DMS153 treated with DMSO at 0.1 percent for 48 hours (cell line): ENCODE measurements at regions not wholly inside any gene's neighbourhood (a gene's known extent, or its start where the extent isn't known, plus 50 kb on each side); places are given as distances from the start of the nearest gene placed in this dataset.

Experiments used
- DNase-seq: peaks from one replicate; lab custom pipeline; 2025; ENCODE audit not compliant: unreplicated experiment; lab: John Stamatoyannopoulos, UW

DNA sequence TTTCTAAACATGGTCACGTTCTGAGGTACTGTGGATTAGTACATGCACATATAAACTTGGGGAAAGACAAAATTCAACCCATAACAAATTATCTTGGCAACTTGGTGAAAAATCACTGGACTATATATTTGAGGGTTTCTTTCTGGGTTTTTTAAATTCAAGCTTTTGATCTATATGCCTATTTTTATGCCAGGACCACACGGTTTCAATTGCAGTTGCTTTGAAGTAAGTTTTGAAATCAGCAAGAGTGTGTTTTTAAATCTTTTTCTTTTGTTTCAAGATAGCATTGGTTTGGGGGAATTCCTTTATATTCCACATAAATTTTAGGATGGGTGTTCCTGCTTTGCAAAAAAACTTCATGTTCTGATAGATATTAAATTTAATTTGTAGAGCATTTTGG is 406.4 kb upstream of the VWC2 start:
- no peak for DNase-seq

DNA sequence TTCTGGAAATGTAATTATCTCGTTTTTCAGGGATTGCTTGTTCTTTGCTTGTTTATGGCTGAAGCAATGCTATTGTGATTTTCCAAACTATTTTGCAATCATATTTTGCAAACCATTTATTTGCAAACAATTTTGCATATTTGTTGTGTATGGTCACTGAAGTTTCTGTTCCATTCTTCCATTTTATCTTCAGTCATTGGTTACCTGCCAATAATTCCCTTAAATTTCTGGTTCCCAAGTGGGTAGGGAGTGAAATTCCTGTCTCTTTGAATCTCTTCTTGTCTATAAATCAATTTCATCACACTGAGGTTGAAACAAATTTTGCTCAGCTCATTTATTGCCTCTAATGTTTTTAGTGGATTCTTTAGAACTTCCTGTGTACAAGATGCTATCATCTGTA is 401.7 kb upstream of the VWC2 start:
- DNase-seq: no peak

DNA sequence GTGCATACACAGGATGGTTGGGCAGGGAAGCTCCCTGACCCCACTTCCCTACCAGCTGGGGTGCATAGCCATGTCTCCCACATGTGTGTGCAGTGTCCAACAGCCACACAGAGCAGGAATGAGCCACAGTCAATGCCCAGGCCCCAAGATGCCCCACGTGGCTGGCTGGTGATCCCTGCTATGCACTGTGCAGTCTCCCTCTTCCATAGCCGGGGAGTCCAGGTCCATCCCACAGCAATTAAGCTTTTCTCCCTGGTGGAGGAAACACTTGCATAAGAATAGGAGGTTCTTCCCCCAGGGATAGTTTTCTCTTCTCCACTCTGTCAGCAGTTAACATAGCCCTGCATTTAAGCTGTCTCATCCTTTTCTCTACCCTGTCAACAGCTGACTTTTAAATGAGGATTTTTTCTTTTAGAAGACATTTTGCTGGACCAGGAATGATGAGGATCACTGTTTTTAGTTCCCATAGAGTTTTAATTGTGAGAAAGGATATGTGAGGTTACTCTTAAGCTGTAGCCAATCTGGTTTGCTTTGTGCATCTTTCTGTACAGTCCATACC is 396.5 kb upstream of the VWC2 start:
- no peak for DNase-seq

DNA sequence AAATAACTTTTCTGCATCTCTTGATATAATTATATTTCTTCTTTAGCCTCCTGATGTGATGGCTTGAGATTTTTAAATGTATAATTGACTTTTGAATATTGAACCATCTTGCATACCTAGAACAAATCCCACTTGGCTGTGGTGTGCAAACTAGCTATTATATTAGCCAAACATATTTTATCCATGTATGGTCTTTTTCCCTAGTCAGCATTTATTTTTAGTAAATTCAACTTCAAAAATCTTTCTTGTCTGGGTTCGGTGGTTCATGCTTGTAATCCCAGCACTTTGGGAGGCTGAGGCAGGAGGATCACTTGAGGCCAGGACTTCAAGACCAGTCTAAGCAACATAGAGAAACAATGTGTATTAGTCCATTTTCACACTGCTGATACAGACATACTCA is 386.6 kb upstream of the VWC2 start:
- DNase-seq: no peak

DNA sequence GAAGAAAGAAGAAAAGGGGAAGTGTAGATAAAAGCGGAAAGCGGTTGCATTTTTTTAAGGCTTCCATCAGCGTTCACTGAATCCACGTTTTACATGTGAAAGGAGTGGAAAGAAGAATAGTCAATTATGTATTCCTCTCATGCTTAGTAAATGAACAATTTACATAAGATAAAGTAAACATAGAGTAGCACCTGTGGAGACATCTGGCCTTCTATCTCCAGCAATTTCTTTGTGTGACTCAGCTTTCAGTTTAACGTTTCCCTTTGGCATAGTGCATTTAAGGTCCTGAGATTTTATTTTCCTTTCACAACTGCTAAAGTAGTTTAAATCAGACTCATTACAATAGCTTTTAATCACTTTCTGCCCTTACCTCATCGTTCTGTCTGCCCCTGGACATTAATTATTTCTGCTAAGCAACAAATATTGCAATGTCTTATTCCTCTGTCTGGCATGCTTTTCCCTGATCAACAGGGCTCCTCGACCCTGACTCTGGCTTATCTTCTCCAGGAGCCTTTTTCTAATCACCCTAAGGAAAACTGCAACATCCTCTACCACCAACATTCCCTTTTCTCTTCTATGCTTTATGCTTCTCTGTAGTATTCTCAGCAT is 383.5 kb upstream of the VWC2 start:
- DNase-seq: no peak

DNA sequence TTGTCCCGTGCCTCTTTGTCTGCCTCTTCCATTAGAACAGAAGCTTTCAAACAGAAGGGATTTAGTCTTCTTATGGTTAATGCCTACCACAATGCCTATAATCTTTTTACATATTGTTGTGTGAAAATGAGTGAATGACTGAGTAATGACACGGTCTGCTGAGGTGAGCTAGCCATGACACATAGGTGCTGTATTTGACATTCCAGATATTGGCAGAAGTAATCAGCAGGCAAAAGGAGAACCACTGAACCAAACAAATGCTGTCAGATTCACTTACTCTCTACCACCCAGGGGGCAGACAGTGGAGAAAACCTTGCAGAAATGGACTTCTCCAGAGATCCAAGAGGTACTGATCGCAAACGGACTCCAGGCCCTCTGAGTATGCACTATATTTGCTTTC is 377.2 kb upstream of the VWC2 start:
- DNase-seq: no peak

DNA sequence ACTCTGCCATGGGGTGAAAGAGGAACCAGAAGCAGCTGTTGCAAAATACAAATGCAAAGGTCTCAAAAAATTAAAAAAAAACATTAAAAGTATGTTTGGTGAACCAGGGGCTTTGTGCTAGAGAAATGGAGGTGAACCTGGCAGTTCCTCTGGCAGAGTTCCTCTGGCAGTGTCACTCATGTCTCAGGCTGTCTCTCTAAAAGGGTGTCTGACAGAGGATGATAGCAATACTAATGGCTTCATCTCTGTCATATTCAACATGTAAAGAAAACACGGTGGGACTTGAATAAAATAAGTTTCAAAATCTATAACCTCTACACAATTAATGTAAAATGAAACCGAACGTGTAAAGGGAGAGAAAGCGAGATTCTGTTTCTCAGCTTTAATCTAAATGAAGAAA is 375.7 kb upstream of the VWC2 start:
- no peak for DNase-seq

DNA sequence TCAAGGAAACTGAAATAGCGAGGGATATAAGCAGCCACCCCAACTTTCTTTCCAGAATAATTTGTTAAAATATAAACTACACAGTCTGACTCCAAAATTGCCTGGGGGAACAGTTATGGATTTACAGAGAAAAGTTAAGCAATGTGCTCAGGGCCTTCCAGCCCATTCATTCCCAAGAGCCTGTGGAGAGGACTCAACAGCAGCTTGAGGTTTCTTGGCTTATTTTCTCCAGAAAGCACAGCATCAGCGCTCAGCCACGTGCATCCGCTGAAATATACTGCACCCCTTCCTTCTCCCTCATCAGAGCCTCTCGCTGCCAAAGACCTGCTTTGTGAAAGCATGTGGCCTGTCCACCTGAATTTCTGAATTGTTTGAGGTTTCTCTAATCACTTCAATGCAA is 375.2 kb upstream of the VWC2 start:
- no peak for DNase-seq

DNA sequence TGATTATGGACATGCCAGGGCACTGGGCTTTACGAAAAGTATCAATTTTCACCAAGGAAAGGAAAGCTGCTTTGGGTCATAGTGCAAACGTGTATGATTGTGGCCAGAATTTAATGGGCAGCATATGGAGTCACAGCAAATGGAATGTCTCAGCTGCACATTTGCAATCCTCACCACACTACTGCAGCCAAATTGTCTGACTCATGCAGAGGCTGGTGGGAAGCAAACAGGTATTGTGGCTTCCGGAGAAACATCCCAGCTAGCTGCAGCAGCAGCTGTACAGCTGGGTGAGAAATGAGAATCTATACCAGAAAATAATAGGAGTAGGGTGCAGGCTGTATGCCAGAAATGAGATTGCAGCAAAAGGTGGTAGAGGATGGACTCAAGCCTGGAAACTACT is 374.7 kb upstream of the VWC2 start:
- DNase-seq: no peak

DNA sequence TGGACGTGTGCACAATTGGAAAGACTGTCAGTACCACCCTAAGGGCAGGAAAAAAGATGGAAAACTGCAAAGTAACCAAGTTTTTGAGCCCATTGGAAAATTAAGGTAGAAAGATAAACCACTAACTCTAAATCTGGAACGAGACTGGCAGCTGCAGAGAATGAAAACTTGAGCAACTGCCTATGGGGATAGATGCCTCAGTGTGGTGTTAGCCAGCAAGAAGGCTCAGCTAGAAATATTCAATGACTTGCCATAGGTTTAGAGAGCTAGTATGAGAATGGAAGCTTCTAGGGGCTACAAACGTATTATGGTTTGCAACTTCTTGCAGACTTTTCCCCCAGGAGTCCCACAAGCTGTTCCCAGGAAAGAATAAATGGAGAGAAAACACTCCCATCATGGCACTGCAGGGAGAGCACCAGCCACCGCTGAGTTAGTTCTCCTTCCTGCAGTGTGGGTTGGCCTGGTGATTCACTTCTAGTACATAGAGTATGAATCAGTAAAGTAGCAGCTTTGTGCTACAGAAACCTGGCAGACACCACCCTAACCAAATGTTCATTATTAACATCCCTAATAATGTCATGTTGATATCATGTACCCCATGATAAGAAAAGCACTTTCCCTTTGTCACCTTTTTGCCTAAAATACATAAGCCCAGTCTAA is 372.4 kb upstream of the VWC2 start:
- no peak for DNase-seq

DNA sequence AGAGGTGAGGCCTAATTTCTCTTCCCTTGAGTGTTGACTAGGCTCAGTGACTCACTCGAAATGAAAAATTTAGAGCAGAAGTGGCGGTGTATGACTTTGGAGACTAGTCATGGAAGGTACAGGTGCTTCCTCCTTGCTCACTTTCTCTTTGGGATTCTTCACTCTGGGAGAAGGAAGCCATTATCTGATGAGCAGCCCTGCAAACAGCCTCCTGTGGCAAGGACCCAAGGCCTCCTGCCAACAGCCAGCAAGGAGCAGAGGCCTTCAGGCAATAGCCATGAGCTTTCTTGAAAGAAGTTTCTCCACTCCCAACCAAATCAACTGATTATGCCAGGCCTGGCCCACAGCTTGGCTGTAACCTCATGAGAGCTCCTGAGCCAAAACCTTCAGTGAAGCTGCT is 369.6 kb upstream of the VWC2 start:
- DNase-seq: no peak

DNA sequence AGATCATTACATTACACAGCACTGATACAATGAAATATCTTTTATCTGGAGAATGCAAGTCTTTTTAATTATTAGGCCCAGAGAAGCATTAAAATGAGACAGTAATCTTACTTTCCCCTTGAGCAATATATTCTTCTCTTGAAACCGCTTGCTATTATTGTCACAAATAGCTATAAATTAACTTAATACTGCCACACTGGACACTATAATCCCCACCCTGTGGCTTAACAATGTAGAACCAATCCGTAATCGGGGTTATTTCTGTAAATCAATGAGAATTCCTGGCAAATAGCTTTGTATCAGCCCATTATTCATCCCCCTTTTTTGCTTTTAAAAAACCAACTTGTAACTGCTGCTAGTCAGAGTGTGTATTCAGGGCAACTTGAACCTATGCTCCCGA is 366.2 kb upstream of the VWC2 start:
- DNase-seq: no peak

DNA sequence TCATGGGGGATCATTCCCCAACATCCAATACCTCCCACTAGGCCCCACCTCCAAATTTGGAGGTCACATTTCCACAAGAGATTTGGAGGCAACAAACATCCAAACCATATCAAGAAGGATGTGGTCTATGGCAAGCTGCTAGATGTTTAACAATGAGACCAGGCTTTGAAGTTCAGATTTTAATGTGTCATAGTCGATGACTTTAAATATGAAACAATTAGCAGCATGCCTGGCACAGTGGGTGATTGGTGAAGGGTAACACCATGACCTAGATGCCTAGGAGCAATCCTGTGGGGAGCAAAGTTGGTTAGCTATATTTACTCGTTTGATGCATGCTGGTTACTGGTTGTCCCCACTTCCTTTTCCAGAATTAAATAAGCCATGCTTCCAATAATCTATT is 356.4 kb upstream of the VWC2 start:
- DNase-seq: no peak

DNA sequence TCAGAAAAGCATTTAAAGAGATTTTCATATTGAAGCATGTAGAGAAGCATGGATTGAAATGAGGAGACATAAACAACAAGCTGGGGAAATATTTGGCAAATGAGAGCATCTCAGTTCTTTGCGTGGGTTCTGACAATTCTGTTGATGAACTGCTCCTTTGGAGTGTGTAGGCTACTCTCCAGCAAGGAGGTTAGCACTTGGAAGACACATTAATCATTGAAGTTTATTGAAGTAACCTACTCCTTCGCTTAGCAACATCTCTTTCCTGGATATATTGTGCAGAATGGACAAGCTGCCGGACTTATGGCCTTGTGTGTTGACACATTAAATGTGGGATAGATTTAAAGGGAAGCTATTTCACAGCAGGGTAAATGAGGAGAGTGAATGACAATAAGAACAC is 354.5 kb upstream of the VWC2 start:
- DNase-seq: no peak

DNA sequence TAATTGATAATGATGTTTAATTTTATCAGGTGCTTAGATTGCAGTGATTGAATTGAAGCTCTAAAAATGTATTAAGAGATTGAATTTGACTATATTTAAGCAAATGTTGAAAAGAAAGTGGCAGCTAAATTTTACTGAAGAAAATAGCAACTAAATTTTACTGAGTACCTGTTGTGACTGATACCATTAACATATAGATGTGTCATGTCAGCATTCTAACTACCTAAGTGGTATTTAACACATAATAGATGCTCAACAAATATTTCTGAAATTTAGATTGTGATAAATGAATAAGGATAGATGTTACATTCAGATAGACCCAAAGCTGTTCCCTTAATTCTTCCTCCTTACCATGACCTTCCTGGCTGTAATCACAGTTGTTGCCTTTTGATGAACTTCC is 350.9 kb upstream of the VWC2 start:
- DNase-seq: no peak

DNA sequence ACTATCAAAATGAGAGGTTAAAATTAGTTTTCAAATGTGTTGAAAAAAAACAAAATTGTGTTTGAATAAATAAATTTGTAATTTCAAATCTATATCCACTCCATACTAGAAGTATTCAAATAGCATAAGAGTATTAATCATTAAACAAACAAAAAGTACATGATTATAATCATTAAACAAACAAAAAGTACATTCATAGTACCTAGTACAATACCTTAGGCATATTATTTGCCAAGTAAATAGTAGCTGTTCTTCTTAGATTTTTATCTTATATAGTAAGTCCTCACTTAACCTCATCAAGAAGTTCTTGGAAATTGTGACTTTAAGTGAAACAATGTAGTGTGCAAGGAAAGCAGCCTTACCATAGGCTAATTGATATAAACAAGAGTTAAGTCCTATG is 349.3 kb upstream of the VWC2 start:
- DNase-seq: no peak

DNA sequence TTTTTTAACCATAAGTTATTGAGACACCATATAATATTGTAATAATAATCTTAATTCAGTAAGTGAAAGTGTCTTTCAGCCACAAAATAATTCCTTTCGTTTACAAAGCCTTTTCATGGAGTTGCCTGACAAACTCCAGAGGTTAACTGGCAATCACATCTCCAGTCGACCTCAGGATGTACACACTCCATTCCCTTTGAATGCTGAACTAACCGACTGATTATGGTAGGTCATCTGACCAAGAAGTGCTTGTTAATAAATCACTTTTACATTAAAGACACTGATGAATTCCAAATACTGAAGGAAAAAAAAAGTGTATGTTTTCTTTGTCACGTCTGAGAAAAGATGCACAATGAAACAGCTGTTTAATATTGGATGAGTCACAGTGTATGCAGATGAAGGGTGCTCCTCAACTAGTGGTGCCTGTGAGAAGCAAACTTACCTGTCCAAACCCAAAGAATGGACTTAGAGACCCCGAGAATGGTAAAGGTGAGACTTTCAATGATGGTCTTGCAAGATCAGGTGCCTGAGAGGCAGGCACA is 348.1 kb upstream of the VWC2 start:
- DNase-seq: no peak

DNA sequence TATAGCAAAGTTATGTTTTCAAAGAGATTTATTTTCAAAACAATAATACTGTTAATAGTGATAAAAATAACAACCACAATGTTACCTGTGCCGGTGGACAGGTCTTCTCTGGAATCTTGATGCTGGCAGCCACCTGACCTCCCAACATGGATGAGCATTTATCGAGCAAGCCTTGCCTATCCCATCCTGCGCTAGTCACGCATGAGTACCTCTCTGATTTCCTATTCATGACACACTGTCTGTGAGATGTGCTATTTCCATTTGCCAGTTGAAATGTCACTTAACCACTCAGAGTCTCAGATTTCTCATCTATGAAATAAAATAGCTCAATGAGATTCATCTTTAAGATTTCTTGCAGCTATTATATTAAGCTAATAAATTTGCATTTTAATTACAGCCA is 341.2 kb upstream of the VWC2 start:
- DNase-seq: no peak

DNA sequence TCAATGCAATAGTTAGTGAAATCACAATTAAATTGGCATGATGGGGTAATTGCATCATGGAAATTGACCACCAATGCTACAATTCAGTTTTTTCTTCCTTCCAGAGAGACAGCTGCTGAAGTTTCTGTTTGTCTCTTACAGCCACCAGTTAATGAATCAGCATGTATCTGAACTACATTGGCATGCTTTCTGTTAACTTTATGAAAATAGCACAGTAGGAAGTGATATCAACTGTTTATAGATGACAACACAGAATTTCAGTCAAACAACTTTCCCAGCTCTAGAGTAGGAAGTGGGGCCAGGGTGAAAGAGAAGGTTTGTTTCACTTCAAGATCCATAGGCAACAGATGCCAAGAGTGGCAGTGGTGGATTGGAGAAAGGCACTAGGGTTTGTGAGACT is 339.6 kb upstream of the VWC2 start:
- no peak for DNase-seq

DNA sequence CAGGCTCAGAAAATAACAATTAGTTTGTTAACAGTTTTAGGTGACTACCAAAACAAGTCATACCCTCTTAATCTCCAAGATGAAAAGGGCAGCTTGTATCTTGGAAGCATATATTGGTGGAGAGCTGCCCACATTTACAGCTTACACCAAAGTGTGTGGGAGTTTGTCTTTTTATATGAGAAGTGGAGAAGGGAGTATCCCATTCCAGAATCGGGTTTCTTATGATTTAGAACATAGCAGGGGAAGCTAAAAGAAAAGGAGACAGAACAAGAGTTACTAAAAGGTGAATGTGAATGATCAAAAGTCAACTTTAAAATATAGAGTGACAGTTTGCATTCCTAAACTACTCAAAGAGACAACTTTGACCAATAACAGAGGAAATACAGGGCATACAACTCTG is 338.6 kb upstream of the VWC2 start:
- DNase-seq: no peak

DNA sequence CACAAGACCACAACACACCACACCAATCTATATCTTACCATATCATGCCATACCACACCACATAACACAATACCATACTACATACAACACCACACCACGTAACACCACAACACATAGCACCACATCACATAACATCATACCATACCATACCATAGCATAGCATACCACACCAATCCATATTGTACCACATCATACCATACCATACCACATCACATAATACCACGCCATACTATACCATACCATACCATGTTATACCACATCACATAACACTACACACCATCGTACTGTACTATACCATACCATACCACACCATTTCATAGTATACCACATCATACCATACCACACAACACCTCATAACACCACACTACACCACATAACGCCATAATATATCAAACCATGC is 335.2 kb upstream of the VWC2 start:
- no peak for DNase-seq

DNA sequence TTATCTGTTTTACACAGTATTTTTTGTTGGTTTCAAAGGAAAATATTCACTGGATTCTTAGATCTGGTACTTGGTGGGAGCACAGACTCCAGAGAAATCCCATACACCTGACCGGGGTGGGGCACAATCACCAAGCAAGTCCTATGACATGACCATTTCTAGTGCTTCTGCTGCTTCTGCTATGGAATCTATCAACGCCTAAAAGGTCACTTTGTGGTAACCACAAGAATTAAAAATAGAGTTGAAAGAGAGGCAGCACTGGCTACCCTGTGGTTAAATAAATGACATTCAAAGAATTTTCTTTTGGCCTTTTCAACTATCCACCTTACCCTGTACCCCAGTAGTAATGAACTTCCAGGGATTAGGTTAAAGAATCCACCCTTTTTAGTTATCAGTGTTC is 329.9 kb upstream of the VWC2 start:
- DNase-seq: no peak

DNA sequence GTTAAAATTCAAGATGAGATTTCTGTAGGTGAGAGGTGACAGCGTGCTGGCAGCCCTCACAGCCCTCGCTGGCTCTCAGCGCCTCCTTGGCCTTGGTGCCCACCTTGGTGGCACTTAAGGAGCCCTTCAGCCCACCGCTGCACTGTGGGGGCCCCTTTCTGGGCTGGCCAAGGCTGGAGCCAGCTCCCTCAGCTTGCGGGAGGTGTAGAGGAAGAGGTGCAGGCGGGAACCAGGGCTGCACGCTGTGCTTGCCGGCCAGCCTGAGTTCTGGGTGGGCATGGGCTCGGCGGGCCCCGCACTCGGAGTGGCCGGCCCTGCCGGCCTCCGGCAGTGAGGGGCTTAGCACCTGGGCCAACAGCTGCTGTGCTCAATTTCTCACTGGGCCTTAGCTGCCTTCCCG is 320.0 kb upstream of the VWC2 start:
- no peak for DNase-seq
